ENCODE measurements at regions not wholly inside any gene's neighbourhood (a gene's known extent, or its start where the extent isn't known, plus 50 kb on each side); places are given as distances from the start of the nearest gene placed in this dataset.

GRCh38 chr14:105701456-105702274, 175.3 kb downstream of the TMEM121 start:
- H3K4me2 ChIP-seq = no peak overlapping the region
- no peak for TF ChIP-seq ETS1 (IDR thresholded peaks at IDR 0.05)
- TF ChIP-seq NANOG (IDR thresholded peaks at IDR 0.05; ENCODE audit: borderline replicate concordance) = no peak
- TF ChIP-seq ZNF462 (CRISPR knock-in tag; IDR thresholded peaks at IDR 0.05) = no peak
- TF ChIP-seq POLR2AphosphoS5 (IDR thresholded peaks at IDR 0.05; ENCODE audit: low read depth) = no peak
- no peak for TF ChIP-seq EZH2 (IDR thresholded peaks at IDR 0.05; ENCODE audit: low read depth, unreplicated experiment)
- no peak for TF ChIP-seq ZNF331 (CRISPR knock-in tag; IDR thresholded peaks at IDR 0.05; ENCODE audit: low read depth)
- TF ChIP-seq STAT1 (IDR thresholded peaks at IDR 0.05; ENCODE audit: unreplicated experiment) = no peak
- no peak for TF ChIP-seq ZNF114 (CRISPR knock-in tag; IDR thresholded peaks at IDR 0.05)
- no peak for TF ChIP-seq CTCF (conservative IDR thresholded peaks at IDR 0.05; ENCODE audit: low read depth in 2 of 2)
- TF ChIP-seq REST (IDR thresholded peaks at IDR 0.05; ENCODE audit: unreplicated experiment) = no peak
- TF ChIP-seq CREB1 (CRISPR knock-in tag; IDR thresholded peaks at IDR 0.05; ENCODE audit: low read depth) = no peak
- no peak for TF ChIP-seq JUNB (IDR thresholded peaks at IDR 0.05; ENCODE audit: unreplicated experiment)
- no peak for TF ChIP-seq EZH2phosphoT487 (IDR thresholded peaks at IDR 0.05; ENCODE audit: unreplicated experiment)
- ATAC-seq (no peak), DNase-seq (ENCODE audit: low spot score) (no peak)
- no peaks in the 10 kb centered on the region for H3F3A ChIP-seq (replicated peaks; ENCODE audit: low read depth)
- H3K27me3 Mint-ChIP-seq (ENCODE audit: insufficient read depth, low read depth, poor library complexity) = peaks cover 14% of the 10 kb centered on the region
- H3K4me1 Mint-ChIP-seq = no peaks in the 10 kb centered on the region; the same call in 2 of the 3 replicates
- no peak overlapping the region for H3K4me3 ChIP-seq
- no peaks in the 10 kb centered on the region for H3K4me1 ChIP-seq (ENCODE audit: insufficient read depth)
- no peaks in the 10 kb centered on the region for H3K9me2 ChIP-seq (ENCODE audit: insufficient read depth)
- H3K27me3 ChIP-seq (ENCODE audit: insufficient read depth) = no peaks in the 10 kb centered on the region
- no peak overlapping the region for H3K27ac Mint-ChIP-seq
- H3K27ac ChIP-seq (ENCODE audit: low read depth) = no peak overlapping the region
- no peak overlapping the region for H3K4me3 Mint-ChIP-seq
- peaks cover 42% of the 10 kb centered on the region for H3K36me3 Mint-ChIP-seq (ENCODE audit: low read depth)
- peaks cover 60% of the 10 kb centered on the region for H3K9me3 Mint-ChIP-seq
- H3K79me2 ChIP-seq (replicated peaks; ENCODE audit: insufficient read depth) = no peaks in the 10 kb centered on the region
- H2AFZ ChIP-seq = no peak overlapping the region
- H4K20me1 ChIP-seq (replicated peaks; ENCODE audit: insufficient read depth) = no peaks in the 10 kb centered on the region
- H3K36me3 ChIP-seq (ENCODE audit: insufficient read depth) = no peaks in the 10 kb centered on the region
